Liver (tissue), 3 donors: ENCODE measurements at regions not wholly inside any gene's neighbourhood (a gene's known extent, or its start where the extent isn't known, plus 50 kb on each side); places are given as distances from the start of the nearest gene placed in this dataset.

Experiments
- CTCF ChIP-seq: fragments of 150-350 bp; IDR thresholded peaks from 2 replicates; pipeline ENCODE4 v1.5.1; 2017; ENCODE audit warnings: improper control_type of control experiment, low read depth, low read length; ENCODE audit not compliant: missing input control
- EGR1 ChIP-seq, 2 donors: IDR thresholded peaks; 2 replicates each; pipeline ENCODE4 v1.6.1; 2016 to 2018; ENCODE audit warnings: antibody characterized with exemption in 2 of 2, low read depth in 2 of 2
- FOXA1 ChIP-seq: IDR thresholded peaks from 2 replicates; pipeline ENCODE4 v1.6.1; 2016; ENCODE audit warnings: antibody characterized with exemption
- GABPA ChIP-seq, 2 donors: IDR thresholded peaks in 1 of 2; conservative IDR thresholded peaks in 1 of 2; 2 replicates each; pipeline ENCODE4 v1.6.1; 2016; ENCODE audit warnings: antibody characterized with exemption in 2 of 2, mild to moderate bottlenecking in 1 of 2, moderate library complexity in 1 of 2
- HNF4G ChIP-seq: IDR thresholded peaks from 2 replicates; pipeline ENCODE4 v1.6.1; 2016; ENCODE audit warnings: antibody characterized with exemption
- JUND ChIP-seq, 2 donors: IDR thresholded peaks; 2 replicates each; pipeline ENCODE4 v1.6.1; 2016; ENCODE audit warnings: antibody characterized with exemption in 2 of 2
- MAX ChIP-seq: IDR thresholded peaks from 2 replicates; pipeline ENCODE4 v1.6.1; 2016; ENCODE audit warnings: antibody characterized with exemption
- RAD21 ChIP-seq, 2 donors: IDR thresholded peaks; 2 replicates each; pipeline ENCODE4 v1.6.1; 2016; ENCODE audit warnings: antibody characterized with exemption in 2 of 2, mild to moderate bottlenecking in 2 of 2
- REST ChIP-seq: IDR thresholded peaks from 2 replicates; pipeline ENCODE4 v1.6.1; 2016; ENCODE audit warnings: antibody characterized with exemption, mild to moderate bottlenecking
- TAF1 ChIP-seq: conservative IDR thresholded peaks from 2 replicates; pipeline ENCODE4 v1.6.1; 2016; ENCODE audit warnings: antibody characterized with exemption, mild to moderate bottlenecking
- YY1 ChIP-seq: IDR thresholded peaks from 2 replicates; pipeline ENCODE4 v1.6.1; 2016; ENCODE audit warnings: antibody characterized with exemption, mild to moderate bottlenecking
- ZBTB33 ChIP-seq: IDR thresholded peaks from 2 replicates; pipeline ENCODE4 v1.6.1; 2016; ENCODE audit warnings: antibody characterized with exemption
- donor health status: healthy.
- donor health status: healthy.

GRCh38 chr9:13020146-13021040 is 245.6 kb downstream of the LURAP1L start:
- TF ChIP-seq REST = no peak
- no peak for TF ChIP-seq CTCF
- no peak for TF ChIP-seq GABPA (IDR thresholded peaks at IDR 0.05 in 1 of 2, conservative IDR thresholded peaks at IDR 0.05 in 1 of 2)
- no peak for TF ChIP-seq RAD21 (IDR thresholded peaks at IDR 0.05)
- no peak for TF ChIP-seq HNF4G
- no peak for TF ChIP-seq ZBTB33
- no peak for TF ChIP-seq FOXA1
- TF ChIP-seq JUND (IDR thresholded peaks at IDR 0.05) = no peak
- TF ChIP-seq TAF1 = no peak
- TF ChIP-seq MAX = no peak
- no peak for TF ChIP-seq EGR1 (IDR thresholded peaks at IDR 0.05; ENCODE audit: low read depth in 2 of 2)
- TF ChIP-seq YY1 = no peak
